Stomach (tissue), 4 donors: ENCODE measurements at regions not wholly inside any gene's neighbourhood (a gene's known extent, or its start where the extent isn't known, plus 50 kb on each side); places are given as distances from the start of the nearest gene placed in this dataset.

Experiments
- CTCF ChIP-seq, 7 experiments: fragments of 450-650 bp in 4 of 7; fragments of 200-600 bp in 3 of 7; sonication (generic) in 3 of 7; IDR thresholded peaks; one replicate each; pipeline ENCODE4 v1.5.1; 2016 to 2019; ENCODE audit warnings: antibody characterized with exemption in 7 of 7, control low read depth in 2 of 7, mild to moderate bottlenecking in 1 of 7
- POLR2A ChIP-seq, 4 donors: fragments of 450-650 bp; IDR thresholded peaks; one replicate each; pipeline ENCODE4 v1.6.1; 2016; ENCODE audit warnings: antibody characterized with exemption in 4 of 4, control low read depth in 2 of 4, mild to moderate bottlenecking in 1 of 4, moderate library complexity in 1 of 4
- POLR2AphosphoS5 ChIP-seq, 3 donors: sonication (generic); formaldehyde crosslinking; IDR thresholded peaks; one replicate each; pipeline ENCODE4 v1.6.1; 2016; ENCODE audit warnings: antibody characterized with exemption in 3 of 3

- TF ChIP-seq CTCF (IDR thresholded peaks at IDR 0.05): no peak
- no peak for TF ChIP-seq POLR2A (IDR thresholded peaks at IDR 0.05)
- no peak for TF ChIP-seq POLR2AphosphoS5 (IDR thresholded peaks at IDR 0.05)
Measured at GRCh38 chr4:106486533-106486932, 118.0 kb upstream of the GIMD1 start.
